ENCODE measurements at regions not wholly inside any gene's neighbourhood (a gene's known extent, or its start where the extent isn't known, plus 50 kb on each side); places are given as distances from the start of the nearest gene placed in this dataset.

- Histone ChIP-seq H3K4me1 (ENCODE audit: control insufficient read depth in 5 of 5, insufficient read depth in 5 of 5, low read length in 5 of 5) (peaks cover 0 to 3% (median 0%) of the 10 kb centered on the region in 5 donors), H3K36me3 (ENCODE audit: control insufficient read depth in 5 of 5, insufficient read depth in 5 of 5, low read length in 5 of 5) (no peaks in the 10 kb centered on the region), H3K4me3 (ENCODE audit: low read depth in 1 of 5, low read length in 5 of 5) (no peak overlapping the region)
Observed at GRCh38 chr10:9911488-9911887, 1106.2 kb upstream of the CELF2 start.

GRCh38 chr10:9913876-9914514, 1103.7 kb upstream of the CELF2 start:
- no peak overlapping the region for H3K9ac ChIP-seq (ENCODE audit: low read length in 5 of 5)
- H3K9me3 ChIP-seq (ENCODE audit: control insufficient read depth in 5 of 5, low read length in 5 of 5): peaks cover 0 to 3% (median 0%) of the 10 kb centered on the region in 5 donors
- no peak overlapping the region for H3K27ac ChIP-seq (ENCODE audit: low read depth, low read length)
- no peaks in the 10 kb centered on the region for H3K27me3 ChIP-seq (ENCODE audit: control insufficient read depth in 5 of 5, insufficient read depth in 4 of 5, low read length in 5 of 5)
- no peak overlapping the region for H3K4me3 ChIP-seq (ENCODE audit: low read depth in 1 of 5, low read length in 5 of 5)
- peaks cover 0 to 8% (median 0%) of the 10 kb centered on the region in 5 donors for H3K4me1 ChIP-seq (ENCODE audit: control insufficient read depth in 5 of 5, insufficient read depth in 5 of 5, low read length in 5 of 5)
- H3K36me3 ChIP-seq (ENCODE audit: control insufficient read depth in 5 of 5, insufficient read depth in 5 of 5, low read length in 5 of 5): no peaks in the 10 kb centered on the region

More at GRCh38 chr10:9911488-9911887, 1106.2 kb upstream of the CELF2 start:
- Histone ChIP-seq H3K27ac (ENCODE audit: low read depth, low read length) (no peak overlapping the region), H3K9me3 (ENCODE audit: control insufficient read depth in 5 of 5, low read length in 5 of 5) (peaks cover 0 to 3% (median 2%) of the 10 kb centered on the region in 5 donors), H3K9ac (ENCODE audit: low read length in 5 of 5) (no peak overlapping the region), H3K27me3 (ENCODE audit: control insufficient read depth in 5 of 5, insufficient read depth in 4 of 5, low read length in 5 of 5) (no peaks in the 10 kb centered on the region)

- H3K9ac ChIP-seq (ENCODE audit: low read length in 5 of 5): no peak overlapping the region
- no peaks in the 10 kb centered on the region for H3K9me3 ChIP-seq (ENCODE audit: control insufficient read depth in 5 of 5, low read length in 5 of 5)
- H3K36me3 ChIP-seq (ENCODE audit: control insufficient read depth in 5 of 5, insufficient read depth in 5 of 5, low read length in 5 of 5): no peaks in the 10 kb centered on the region
- no peaks in the 10 kb centered on the region for H3K27me3 ChIP-seq (ENCODE audit: control insufficient read depth in 5 of 5, insufficient read depth in 4 of 5, low read length in 5 of 5)
- peaks cover 0 to 7% (median 0%) of the 10 kb centered on the region in 5 donors for H3K4me1 ChIP-seq (ENCODE audit: control insufficient read depth in 5 of 5, insufficient read depth in 5 of 5, low read length in 5 of 5)
- H3K27ac ChIP-seq (ENCODE audit: low read depth, low read length): no peak overlapping the region
- no peak overlapping the region for H3K4me3 ChIP-seq (ENCODE audit: low read depth in 1 of 5, low read length in 5 of 5)
Observed at GRCh38 chr10:9921544-9921943, 1096.1 kb upstream of the CELF2 start.

GRCh38 chr10:9922126-9922870, 1095.4 kb upstream of the CELF2 start:
- H3K4me1 ChIP-seq (ENCODE audit: control insufficient read depth in 5 of 5, insufficient read depth in 5 of 5, low read length in 5 of 5): peaks cover 0 to 3% (median 0%) of the 10 kb centered on the region in 5 donors
- no peaks in the 10 kb centered on the region for H3K27me3 ChIP-seq (ENCODE audit: control insufficient read depth in 5 of 5, insufficient read depth in 4 of 5, low read length in 5 of 5)
- H3K4me3 ChIP-seq (ENCODE audit: low read depth in 1 of 5, low read length in 5 of 5): no peak overlapping the region
- no peak overlapping the region for H3K9ac ChIP-seq (ENCODE audit: low read length in 5 of 5)
- H3K36me3 ChIP-seq (ENCODE audit: control insufficient read depth in 5 of 5, insufficient read depth in 5 of 5, low read length in 5 of 5): no peaks in the 10 kb centered on the region
- no peak overlapping the region for H3K27ac ChIP-seq (ENCODE audit: low read depth, low read length)
- H3K9me3 ChIP-seq (ENCODE audit: control insufficient read depth in 5 of 5, low read length in 5 of 5): no peaks in the 10 kb centered on the region

- Histone ChIP-seq H3K27me3 (ENCODE audit: control insufficient read depth in 5 of 5, insufficient read depth in 4 of 5, low read length in 5 of 5) (no peaks in the 10 kb centered on the region), H3K9ac (ENCODE audit: low read length in 5 of 5) (no peak overlapping the region), H3K36me3 (ENCODE audit: control insufficient read depth in 5 of 5, insufficient read depth in 5 of 5, low read length in 5 of 5) (no peaks in the 10 kb centered on the region), H3K27ac (ENCODE audit: low read depth, low read length) (no peak overlapping the region), H3K9me3 (ENCODE audit: control insufficient read depth in 5 of 5, low read length in 5 of 5) (no peaks in the 10 kb centered on the region), H3K4me3 (ENCODE audit: low read depth in 1 of 5, low read length in 5 of 5) (no peak overlapping the region), H3K4me1 (ENCODE audit: control insufficient read depth in 5 of 5, insufficient read depth in 5 of 5, low read length in 5 of 5) (peaks cover 0 to 2% (median 0%) of the 10 kb centered on the region in 5 donors)
Observed at GRCh38 chr10:9926003-9926402, 1091.7 kb upstream of the CELF2 start.

- H3K4me3 ChIP-seq (ENCODE audit: low read depth in 1 of 5, low read length in 5 of 5): no peak overlapping the region
- no peaks in the 10 kb centered on the region for H3K9me3 ChIP-seq (ENCODE audit: control insufficient read depth in 5 of 5, low read length in 5 of 5)
- H3K27ac ChIP-seq (ENCODE audit: low read depth, low read length): no peak overlapping the region
- no peak overlapping the region for H3K9ac ChIP-seq (ENCODE audit: low read length in 5 of 5)
- peaks cover 0 to 2% (median 0%) of the 10 kb centered on the region in 5 donors for H3K4me1 ChIP-seq (ENCODE audit: control insufficient read depth in 5 of 5, insufficient read depth in 5 of 5, low read length in 5 of 5)
- no peaks in the 10 kb centered on the region for H3K27me3 ChIP-seq (ENCODE audit: control insufficient read depth in 5 of 5, insufficient read depth in 4 of 5, low read length in 5 of 5)
- H3K36me3 ChIP-seq (ENCODE audit: control insufficient read depth in 5 of 5, insufficient read depth in 5 of 5, low read length in 5 of 5): no peaks in the 10 kb centered on the region
Observed at GRCh38 chr10:9926881-9927280, 1090.8 kb upstream of the CELF2 start.

GRCh38 chr10:9939716-9940115, 1078.0 kb upstream of the CELF2 start:
- H3K9me3 ChIP-seq (ENCODE audit: control insufficient read depth in 5 of 5, low read length in 5 of 5): no peaks in the 10 kb centered on the region
- no peaks in the 10 kb centered on the region for H3K27me3 ChIP-seq (ENCODE audit: control insufficient read depth in 5 of 5, insufficient read depth in 4 of 5, low read length in 5 of 5)
- no peaks in the 10 kb centered on the region for H3K36me3 ChIP-seq (ENCODE audit: control insufficient read depth in 5 of 5, insufficient read depth in 5 of 5, low read length in 5 of 5)
- no peaks in the 10 kb centered on the region for H3K4me1 ChIP-seq (ENCODE audit: control insufficient read depth in 5 of 5, insufficient read depth in 5 of 5, low read length in 5 of 5)
- H3K27ac ChIP-seq (ENCODE audit: low read depth, low read length): no peak overlapping the region
- no peak overlapping the region for H3K4me3 ChIP-seq (ENCODE audit: low read depth in 1 of 5, low read length in 5 of 5)
- H3K9ac ChIP-seq (ENCODE audit: low read length in 5 of 5): no peak overlapping the region

- Histone ChIP-seq H3K9me3 (ENCODE audit: control insufficient read depth in 5 of 5, low read length in 5 of 5) (no peaks in the 10 kb centered on the region), H3K4me1 (ENCODE audit: control insufficient read depth in 5 of 5, insufficient read depth in 5 of 5, low read length in 5 of 5) (no peaks in the 10 kb centered on the region)
Observed at GRCh38 chr10:9944690-9945089, 1073.0 kb upstream of the CELF2 start.

GRCh38 chr10:9950070-9950469, 1067.6 kb upstream of the CELF2 start:
- no peaks in the 10 kb centered on the region for H3K4me1 ChIP-seq (ENCODE audit: control insufficient read depth in 5 of 5, insufficient read depth in 5 of 5, low read length in 5 of 5)

More at GRCh38 chr10:9944690-9945089, 1073.0 kb upstream of the CELF2 start:
- H3K9ac ChIP-seq (ENCODE audit: low read length in 5 of 5): no peak overlapping the region
- no peaks in the 10 kb centered on the region for H3K36me3 ChIP-seq (ENCODE audit: control insufficient read depth in 5 of 5, insufficient read depth in 5 of 5, low read length in 5 of 5)
- H3K27me3 ChIP-seq (ENCODE audit: control insufficient read depth in 5 of 5, insufficient read depth in 4 of 5, low read length in 5 of 5): no peaks in the 10 kb centered on the region
- H3K4me3 ChIP-seq (ENCODE audit: low read depth in 1 of 5, low read length in 5 of 5): no peak overlapping the region
- H3K27ac ChIP-seq (ENCODE audit: low read depth, low read length): no peak overlapping the region

GRCh38 chr10:9951481-9952257, 1066.0 kb upstream of the CELF2 start:
- Histone ChIP-seq H3K27ac (ENCODE audit: low read depth, low read length) (no peak overlapping the region), H3K27me3 (ENCODE audit: control insufficient read depth in 5 of 5, insufficient read depth in 4 of 5, low read length in 5 of 5) (no peaks in the 10 kb centered on the region), H3K4me1 (ENCODE audit: control insufficient read depth in 5 of 5, insufficient read depth in 5 of 5, low read length in 5 of 5) (no peaks in the 10 kb centered on the region), H3K9ac (ENCODE audit: low read length in 5 of 5) (no peak overlapping the region), H3K9me3 (ENCODE audit: control insufficient read depth in 5 of 5, low read length in 5 of 5) (no peaks in the 10 kb centered on the region), H3K36me3 (ENCODE audit: control insufficient read depth in 5 of 5, insufficient read depth in 5 of 5, low read length in 5 of 5) (no peaks in the 10 kb centered on the region), H3K4me3 (ENCODE audit: low read depth in 1 of 5, low read length in 5 of 5) (no peak overlapping the region)

More at GRCh38 chr10:9950070-9950469, 1067.6 kb upstream of the CELF2 start:
- H3K27ac ChIP-seq (ENCODE audit: low read depth, low read length): no peak overlapping the region
- no peaks in the 10 kb centered on the region for H3K27me3 ChIP-seq (ENCODE audit: control insufficient read depth in 5 of 5, insufficient read depth in 4 of 5, low read length in 5 of 5)
- no peak overlapping the region for H3K9ac ChIP-seq (ENCODE audit: low read length in 5 of 5)
- H3K36me3 ChIP-seq (ENCODE audit: control insufficient read depth in 5 of 5, insufficient read depth in 5 of 5, low read length in 5 of 5): no peaks in the 10 kb centered on the region
- no peaks in the 10 kb centered on the region for H3K9me3 ChIP-seq (ENCODE audit: control insufficient read depth in 5 of 5, low read length in 5 of 5)
- H3K4me3 ChIP-seq (ENCODE audit: low read depth in 1 of 5, low read length in 5 of 5): no peak overlapping the region
